Endothelial cell of umbilical vein (primary cell): ENCODE measurements at regions not wholly inside any gene's neighbourhood (a gene's known extent, or its start where the extent isn't known, plus 50 kb on each side); places are given as distances from the start of the nearest gene placed in this dataset.

Source experiments
- BruUV-seq: library from RNA; stranded (reverse); fragments of 400-500 nt; replicated peaks from 2 replicates; lab custom pipeline; 2021; lab: Mats Ljungman, UMichigan
- CTCF ChIA-PET: fragments of 300-600, 350-600 bp; sonication (Branson Sonifier 250); formaldehyde crosslinking; loops from one replicate; lab custom pipeline; 2021; ENCODE audit warnings: antibody characterized with exemption, inconsistent platforms; lab: Charles Lee
- POLR2A ChIA-PET: fragments of 300-600, 350-600 bp; sonication (Branson Sonifier 250); formaldehyde crosslinking; loops from one replicate; lab custom pipeline; 2021; ENCODE audit warnings: antibody characterized with exemption, inconsistent platforms; lab: Charles Lee
- DNase-seq: peaks from one replicate; pipeline ENCODE4 v3.0.0-alpha.2; 2011; ENCODE audit warnings: low read depth, low spot score
- FAIRE-seq: peaks from 2 replicates; lab custom pipeline; 2011; peaks lifted over from hg19 to GRCh38; lab: Jason Lieb, UNC
- H2AFZ ChIP-seq: 2 replicates; pipeline ENCODE4 v1.6.0; 2012; ENCODE audit warnings: low read depth, low read length, control low read depth, inconsistent platforms
- H3K27ac ChIP-seq: 2 replicates; pipeline ENCODE4 v1.5.1; 2011; ENCODE audit warnings: low read depth, mild to moderate bottlenecking, control low read depth, low read length, moderate library complexity; ENCODE audit not compliant: insufficient read depth
- H3K27me3 ChIP-seq, 2 experiments: 2 replicates each; pipeline versions ENCODE4 v1.6.0 to v1.6.1; 2011; ENCODE audit warnings: low read length in 2 of 2, mixed read lengths in 1 of 2; ENCODE audit not compliant: control insufficient read depth in 2 of 2, insufficient read depth in 2 of 2
- H3K36me3 ChIP-seq, 2 experiments: 2 replicates in 1 of 2; 3 replicates in 1 of 2; pipeline ENCODE4 v1.5.1; 2011; ENCODE audit warnings: low read length in 2 of 2, mild to moderate bottlenecking in 1 of 2, moderate library complexity in 1 of 2; ENCODE audit not compliant: control insufficient read depth in 2 of 2, insufficient read depth in 2 of 2; ENCODE audit errors: extremely low read depth in 1 of 2
- H3K4me1 ChIP-seq: 3 replicates; pipeline ENCODE4 v1.5.1; 2011; ENCODE audit warnings: mild to moderate bottlenecking, low read length; ENCODE audit not compliant: control insufficient read depth, insufficient read depth; ENCODE audit errors: extremely low read depth
- H3K4me2 ChIP-seq: 2 replicates; pipeline ENCODE4 v1.6.1; 2011; ENCODE audit warnings: low read length, control low read depth, mixed read lengths; ENCODE audit not compliant: insufficient read depth
- H3K4me3 ChIP-seq, 3 experiments: fragments of 200-600 bp in 1 of 3; sonication (generic), shearing (Covaris generic) in 1 of 3; replicated peaks in 1 of 3; 2 replicates each; pipeline ENCODE4 v1.5.1; 2011 to 2016; ENCODE audit warnings: control low read depth in 3 of 3, low read length in 3 of 3, mild to moderate bottlenecking in 2 of 3, inconsistent platforms in 1 of 3, low read depth in 1 of 3, moderate library complexity in 1 of 3; ENCODE audit not compliant: insufficient read depth in 1 of 3
- H3K79me2 ChIP-seq: 2 replicates; pipeline ENCODE4 v1.6.0; 2012; ENCODE audit warnings: low read length, inconsistent platforms; ENCODE audit not compliant: control insufficient read depth, insufficient read depth
- H3K9ac ChIP-seq: replicated peaks from 2 replicates; pipeline ENCODE3; 2011; ENCODE audit warnings: low read length, control low read depth; ENCODE audit not compliant: insufficient read depth; ENCODE audit errors: extremely low read depth
- H3K9me1 ChIP-seq: replicated peaks from 3 replicates; pipeline ENCODE4 v1.6.0; 2011; ENCODE audit warnings: mild to moderate bottlenecking, low read length; ENCODE audit not compliant: control insufficient read depth, insufficient read depth; ENCODE audit errors: extremely low read depth
- H3K9me3 ChIP-seq: replicated peaks from 2 replicates; pipeline ENCODE4 v1.5.1; 2012; ENCODE audit warnings: low read length, inconsistent platforms; ENCODE audit not compliant: control insufficient read depth, insufficient read depth
- H4K20me1 ChIP-seq: replicated peaks from 2 replicates; pipeline ENCODE3; 2011; ENCODE audit warnings: mild to moderate bottlenecking, low read length; ENCODE audit not compliant: control insufficient read depth, insufficient read depth; ENCODE audit errors: extremely low read depth
- CTCF ChIP-seq, 2 donors: IDR thresholded peaks; 1 replicate in 1 of 2; 2 replicates in 1 of 2; pipeline ENCODE4 v1.5.1; 2011; ENCODE audit warnings: low read length in 2 of 2, mild to moderate bottlenecking in 2 of 2, moderate library complexity in 2 of 2, control low read depth in 1 of 2, inconsistent platforms in 1 of 2, low read depth in 1 of 2; ENCODE audit not compliant: insufficient read depth in 1 of 2; ENCODE audit errors: extremely low read depth in 1 of 2
- EZH2 ChIP-seq: IDR thresholded peaks from 2 replicates; pipeline ENCODE4 v1.6.1; 2012; ENCODE audit warnings: borderline replicate concordance, low read depth, mild to moderate bottlenecking, moderate library complexity, low read length, inconsistent platforms; ENCODE audit not compliant: severe bottlenecking
- FOS ChIP-seq: IDR thresholded peaks from 2 replicates; pipeline ENCODE4 v1.6.1; 2011; ENCODE audit warnings: mild to moderate bottlenecking, low read length, moderate library complexity, borderline replicate concordance; ENCODE audit not compliant: insufficient read depth
- GATA2 ChIP-seq: IDR thresholded peaks from 2 replicates; pipeline ENCODE4 v1.7.0; 2011; ENCODE audit warnings: low read depth, mild to moderate bottlenecking, moderate library complexity, mixed read lengths, low read length; ENCODE audit not compliant: insufficient read length, insufficient read depth
- JUN ChIP-seq: IDR thresholded peaks from 2 replicates; pipeline ENCODE4 v1.6.1; 2011; ENCODE audit warnings: borderline replicate concordance, low read depth; ENCODE audit not compliant: insufficient read length, insufficient read depth
- MYC ChIP-seq: IDR thresholded peaks from one replicate; pipeline ENCODE4 v1.6.1; 2011; ENCODE audit warnings: mild to moderate bottlenecking, low read depth, low read length
- POLR2A ChIP-seq: IDR thresholded peaks from 2 replicates; pipeline ENCODE4 v1.6.1; 2012; ENCODE audit warnings: low read depth, mild to moderate bottlenecking, control low read depth, low read length
- POLR2AphosphoS5 ChIP-seq: IDR thresholded peaks from 2 replicates; pipeline ENCODE4 v1.6.1; 2012; ENCODE audit warnings: low read depth, mild to moderate bottlenecking, control low read depth, low read length, moderate library complexity; ENCODE audit not compliant: insufficient read depth
- dilution Hi-C: fragments of 300-500 bp; cut with MboI; formaldehyde crosslinking; loops from one replicate; pipeline ENCODE4 v1.15.0; 2019; ENCODE audit warnings: low sequenced_read_pairs; ENCODE audit not compliant: extremely low pct_ligation_motif_present
- intact Hi-C: fragments of 100-400 bp; cut with micrococcal nuclease; formaldehyde crosslinking; loops from one replicate; pipeline ENCODE4 v1.10.0; 2022
- TF ChIP-seq, protein P1 (sequence below): IDR thresholded peaks from 2 replicates; pipeline ENCODE4 v1.6.1; 2011; ENCODE audit not compliant: insufficient read depth, insufficient read length

DNA sequence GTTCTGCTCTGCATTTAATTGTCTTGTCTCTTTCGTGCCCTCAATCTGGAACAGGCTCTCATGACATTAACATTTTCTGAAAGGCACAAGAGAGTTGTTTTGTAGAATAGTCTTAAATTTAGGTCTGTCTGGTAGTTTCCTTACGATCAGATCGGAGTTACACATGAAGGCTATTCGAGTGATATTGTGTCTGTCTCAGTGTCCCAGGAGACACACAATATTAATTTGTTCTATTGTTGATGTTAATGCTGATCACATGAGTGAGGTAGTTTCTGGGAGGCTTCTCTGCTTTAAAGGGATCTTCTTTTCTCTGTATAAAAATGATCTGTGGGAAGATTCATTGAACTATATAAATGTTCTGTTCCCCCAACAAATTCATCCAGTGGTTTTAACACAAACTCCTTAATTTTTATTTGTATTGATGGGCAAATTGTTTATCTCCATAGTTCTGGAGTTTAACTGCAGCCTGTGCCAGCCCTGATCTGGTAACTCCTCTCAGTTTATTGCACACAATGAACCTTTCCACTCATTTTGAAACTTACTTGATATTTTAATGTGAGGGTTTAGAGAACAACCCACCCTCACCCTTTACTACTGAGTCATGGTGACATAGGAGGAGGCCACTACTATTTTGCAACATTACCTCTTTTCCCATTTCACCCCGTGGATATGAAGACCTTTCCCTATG is 223.0 kb downstream of the CBLN4 start:
- TF ChIP-seq, protein P1, sequence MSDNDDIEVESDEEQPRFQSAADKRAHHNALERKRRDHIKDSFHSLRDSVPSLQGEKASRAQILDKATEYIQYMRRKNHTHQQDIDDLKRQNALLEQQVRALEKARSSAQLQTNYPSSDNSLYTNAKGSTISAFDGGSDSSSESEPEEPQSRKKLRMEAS = no peak
- TF ChIP-seq EZH2 = no peak
- TF ChIP-seq CTCF (IDR thresholded peaks at IDR 0.05; ENCODE audit: extremely low read depth in 1 of 2, insufficient read depth in 1 of 2, low read depth in 1 of 2, low read length in 2 of 2) = no peak
- no peak for TF ChIP-seq MYC
- TF ChIP-seq POLR2AphosphoS5 = no peak
- TF ChIP-seq FOS = no peak
- TF ChIP-seq GATA2 = no peak
- TF ChIP-seq JUN = no peak
- no peak for TF ChIP-seq POLR2A
- H3K4me3 ChIP-seq = no peak overlapping the region
- H3K9me3 ChIP-seq = peaks cover 12% of the 10 kb centered on the region
- H3K4me1 ChIP-seq = no peaks in the 10 kb centered on the region
- no peaks in the 10 kb centered on the region for H4K20me1 ChIP-seq
- dilution Hi-C loops = no loop called here
- no peak overlapping the region for H3K9ac ChIP-seq
- FAIRE-seq (no peak), DNase-seq (no peak)
- no peaks in the 10 kb centered on the region for H3K9me1 ChIP-seq
- ChIA-PET CTCF (no interaction called here), POLR2A (no interaction called here)
- no TSS peak for BruUV-seq
- no peaks in the 10 kb centered on the region for H3K27me3 ChIP-seq
- intact Hi-C loops = no loop called here
- no peak overlapping the region for H3K27ac ChIP-seq
- H3K4me2 ChIP-seq = no peak overlapping the region
- no peaks in the 10 kb centered on the region for H3K79me2 ChIP-seq
- H2AFZ ChIP-seq = no peak overlapping the region
- H3K36me3 ChIP-seq = no peaks in the 10 kb centered on the region
